Fibroblast of lung (primary cell): ENCODE measurements at regions not wholly inside any gene's neighbourhood (a gene's known extent, or its start where the extent isn't known, plus 50 kb on each side); places are given as distances from the start of the nearest gene placed in this dataset.

Source experiments
- CTCF ChIP-seq, 2 donors: IDR thresholded peaks in 1 of 2; conservative IDR thresholded peaks in 1 of 2; 1 replicate in 1 of 2; 2 replicates in 1 of 2; pipeline ENCODE4 v1.5.1; 2011 to 2012; ENCODE audit warnings: low read length in 2 of 2, control low read depth in 1 of 2, inconsistent platforms in 1 of 2, low read depth in 1 of 2, mild to moderate bottlenecking in 1 of 2
- EZH2 ChIP-seq: IDR thresholded peaks from 2 replicates; pipeline ENCODE4 v1.5.1; 2012; ENCODE audit warnings: low read length, control low read depth, mild to moderate bottlenecking; ENCODE audit errors: missing control alignments

- no peak for TF ChIP-seq CTCF (conservative IDR thresholded peaks at IDR 0.05 in 1 of 2, IDR thresholded peaks at IDR 0.05 in 1 of 2; ENCODE audit: low read depth in 1 of 2, low read length in 2 of 2)
- no peak for TF ChIP-seq EZH2
These were observed 235.0 kb upstream of the FGGY start for GRCh38 chr1:59061876-59062275.
